ENCODE measurements at regions not wholly inside any gene's neighbourhood (a gene's known extent, or its start where the extent isn't known, plus 50 kb on each side); places are given as distances from the start of the nearest gene placed in this dataset.

DNA sequence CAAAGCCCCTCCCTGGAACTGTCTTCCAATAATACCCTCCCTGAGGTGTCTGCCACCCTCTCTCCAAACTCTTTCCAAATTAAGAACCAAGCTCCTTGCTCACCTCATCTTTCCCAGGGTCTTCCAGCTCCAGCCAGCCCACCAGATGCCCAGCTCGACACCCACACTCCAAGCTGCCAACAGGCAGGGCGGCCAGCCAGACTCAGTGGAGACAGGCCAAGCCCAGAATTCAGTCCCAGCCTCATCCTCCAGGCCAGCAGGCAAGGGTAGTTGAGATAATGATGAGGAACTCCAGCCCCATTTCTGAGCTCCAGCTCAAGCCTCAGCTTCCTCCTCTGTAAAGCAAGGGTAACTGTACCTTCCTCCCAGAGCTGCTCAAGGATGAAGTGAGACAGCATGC, 132.9 kb downstream of the CHST1 start:
- no peak overlapping the region for H3K14ac ChIP-seq (ENCODE audit: low read length)
- H2BK15ac ChIP-seq (ENCODE audit: low read length), result no peak overlapping the region
- peak overlapping the region; percentile 1 for H2AK5ac ChIP-seq (ENCODE audit: low read depth, low read length)
- no peak for DNase-seq (ENCODE audit: low spot score)
- H2BK5ac ChIP-seq (ENCODE audit: low read length), result peak overlapping the region; percentile 6
- H3K9ac ChIP-seq (ENCODE audit: low read depth, low read length, poor library complexity), result no peak overlapping the region
- H3K36me3 ChIP-seq (replicated peaks in 1 of 2; ENCODE audit: control insufficient read depth in 2 of 2, insufficient read depth in 2 of 2, low read length in 2 of 2), result no peaks in the 10 kb centered on the region
- no peak overlapping the region for H2BK120ac ChIP-seq (ENCODE audit: low read depth, low read length)
- H3K4me2 ChIP-seq (ENCODE audit: insufficient read depth, low read length, poor library complexity, severe bottlenecking), result no peak overlapping the region
- H4K91ac ChIP-seq (ENCODE audit: low read depth, low read length, poor library complexity), result no peak overlapping the region
- H2AFZ ChIP-seq (ENCODE audit: low read length), result no peak overlapping the region
- no peak overlapping the region for H3K4me3 ChIP-seq (ENCODE audit: low read length in 2 of 2)
- no CpG with 5 or more reads among the region's 2 CpGs for WGBS, 2 donors (ENCODE audit: extremely low coverage in 2 of 2, insufficient read length in 2 of 2, insufficient replicate concordance in 1 of 2)
- no peaks in the 10 kb centered on the region for H3K9me3 ChIP-seq (replicated peaks in 1 of 2; ENCODE audit: control insufficient read depth in 2 of 2, insufficient read depth in 1 of 2, low read depth in 1 of 2, low read length in 2 of 2)
- H3K27me3 ChIP-seq (ENCODE audit: control insufficient read depth in 3 of 3, insufficient read depth in 3 of 3, low read depth in 1 of 3, low read length in 3 of 3), result peaks cover 0 to 5% (median 0%) of the 10 kb centered on the region in 3 experiments
- no peak overlapping the region for H3K23ac ChIP-seq (ENCODE audit: low read depth, low read length, poor library complexity)
- no peak overlapping the region for H3K4ac ChIP-seq (ENCODE audit: low read length)
- H4K8ac ChIP-seq (ENCODE audit: low read depth, low read length), result no peak overlapping the region
- H3K18ac ChIP-seq (ENCODE audit: low read length), result peak overlapping the region; percentile 8
- H2BK12ac ChIP-seq (ENCODE audit: low read length), result no peak overlapping the region
- H3K4me1 ChIP-seq (ENCODE audit: control insufficient read depth in 2 of 2, insufficient read depth in 1 of 2, low read depth in 1 of 2, low read length in 2 of 2), result peaks cover 0 to 1% of the 10 kb centered on the region in 2 donors
- H3K27ac ChIP-seq (replicated peaks; ENCODE audit: low read length), result no peak overlapping the region
- H3K79me1 ChIP-seq (ENCODE audit: low read depth, low read length), result no peaks in the 10 kb centered on the region

DNA sequence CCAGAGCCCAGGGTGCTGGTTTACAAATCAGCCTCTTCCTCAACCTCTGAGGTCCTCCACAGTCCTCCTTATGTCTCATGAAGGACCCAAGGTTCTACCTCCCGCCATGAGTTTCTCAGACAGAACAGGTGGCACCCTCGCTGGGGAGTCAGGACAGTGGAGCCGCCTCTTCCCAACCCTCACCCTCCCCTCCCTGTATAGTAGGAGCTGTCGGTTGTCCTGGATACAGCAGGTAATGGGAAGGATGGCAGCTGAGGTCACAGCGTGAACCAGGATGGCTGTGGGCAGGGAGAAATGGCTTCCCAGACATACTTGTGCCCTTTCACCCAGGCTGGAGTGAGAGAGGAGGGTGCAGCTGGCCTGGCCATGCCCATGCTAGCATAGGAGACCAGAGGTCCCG, 134.6 kb downstream of the CHST1 start:
- peak overlapping the region; percentile 39 for H3K9ac ChIP-seq (ENCODE audit: low read depth, low read length, poor library complexity)
- H3K27ac ChIP-seq (replicated peaks; ENCODE audit: low read length), result no peak overlapping the region
- H2BK5ac ChIP-seq (ENCODE audit: low read length), result no peak overlapping the region
- no CpG with 5 or more reads among the region's 6 CpGs for WGBS, 2 donors (ENCODE audit: extremely low coverage in 2 of 2, insufficient read length in 2 of 2, insufficient replicate concordance in 1 of 2)
- no peak overlapping the region for H2BK15ac ChIP-seq (ENCODE audit: low read length)
- no peaks in the 10 kb centered on the region for H3K9me3 ChIP-seq (replicated peaks in 1 of 2; ENCODE audit: control insufficient read depth in 2 of 2, insufficient read depth in 1 of 2, low read depth in 1 of 2, low read length in 2 of 2)
- no peak overlapping the region for H2AFZ ChIP-seq (ENCODE audit: low read length)
- H3K14ac ChIP-seq (ENCODE audit: low read length), result no peak overlapping the region
- H3K4me3 ChIP-seq (ENCODE audit: low read length in 2 of 2), result no peak overlapping the region
- peak overlapping the region; percentile 38 for H3K23ac ChIP-seq (ENCODE audit: low read depth, low read length, poor library complexity)
- H2AK5ac ChIP-seq (ENCODE audit: low read depth, low read length), result no peak overlapping the region
- H3K4me2 ChIP-seq (ENCODE audit: insufficient read depth, low read length, poor library complexity, severe bottlenecking), result no peak overlapping the region
- no peak overlapping the region for H4K91ac ChIP-seq (ENCODE audit: low read depth, low read length, poor library complexity)
- no peaks in the 10 kb centered on the region for H3K79me1 ChIP-seq (ENCODE audit: low read depth, low read length)
- no peak overlapping the region for H2BK12ac ChIP-seq (ENCODE audit: low read length)
- H2BK120ac ChIP-seq (ENCODE audit: low read depth, low read length), result no peak overlapping the region
- peaks cover 0 to 3% (median 0%) of the 10 kb centered on the region in 3 experiments for H3K27me3 ChIP-seq (ENCODE audit: control insufficient read depth in 3 of 3, insufficient read depth in 3 of 3, low read depth in 1 of 3, low read length in 3 of 3)
- peaks cover 0 to 1% of the 10 kb centered on the region in 2 donors for H3K4me1 ChIP-seq (ENCODE audit: control insufficient read depth in 2 of 2, insufficient read depth in 1 of 2, low read depth in 1 of 2, low read length in 2 of 2)
- H3K36me3 ChIP-seq (replicated peaks in 1 of 2; ENCODE audit: control insufficient read depth in 2 of 2, insufficient read depth in 2 of 2, low read length in 2 of 2), result no peaks in the 10 kb centered on the region
- H4K8ac ChIP-seq (ENCODE audit: low read depth, low read length), result no peak overlapping the region
- no peak overlapping the region for H3K4ac ChIP-seq (ENCODE audit: low read length)
- no peak for DNase-seq (ENCODE audit: low spot score)
- H3K18ac ChIP-seq (ENCODE audit: low read length), result peak overlapping the region; percentile 33

DNA sequence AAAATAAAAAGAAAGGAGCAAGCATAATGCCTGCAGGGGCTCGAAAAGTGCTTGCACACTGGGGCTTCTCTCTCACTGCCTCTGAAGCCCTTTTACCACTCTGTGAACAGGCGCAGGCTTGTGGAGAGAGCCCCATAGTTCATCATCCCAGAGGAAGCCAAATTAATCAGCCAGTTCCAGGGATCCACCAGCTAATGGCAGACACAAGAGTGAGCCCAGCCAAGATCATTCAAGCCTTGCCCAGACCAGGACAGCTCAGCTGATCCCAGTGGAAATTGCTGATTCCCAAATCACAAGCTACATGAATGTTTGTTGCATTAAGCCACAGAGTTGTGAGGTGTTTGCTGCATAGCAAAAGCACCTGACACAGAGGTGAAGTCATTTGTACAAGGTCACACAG, 135.3 kb downstream of the CHST1 start:
- no peak overlapping the region for H3K4me3 ChIP-seq (ENCODE audit: low read length in 2 of 2)
- H3K4ac ChIP-seq (ENCODE audit: low read length), result no peak overlapping the region
- no peak overlapping the region for H3K18ac ChIP-seq (ENCODE audit: low read length)
- H4K91ac ChIP-seq (ENCODE audit: low read depth, low read length, poor library complexity), result no peak overlapping the region
- H3K9ac ChIP-seq (ENCODE audit: low read depth, low read length, poor library complexity), result no peak overlapping the region
- H4K8ac ChIP-seq (ENCODE audit: low read depth, low read length), result no peak overlapping the region
- no peaks in the 10 kb centered on the region for H3K79me1 ChIP-seq (ENCODE audit: low read depth, low read length)
- H3K14ac ChIP-seq (ENCODE audit: low read length), result no peak overlapping the region
- WGBS, 2 donors (ENCODE audit: extremely low coverage in 2 of 2, insufficient read length in 2 of 2, insufficient replicate concordance in 1 of 2), result no CpG with 5 or more reads among the region's 2 CpGs
- no peak overlapping the region for H2BK5ac ChIP-seq (ENCODE audit: low read length)
- H3K27ac ChIP-seq (replicated peaks; ENCODE audit: low read length), result no peak overlapping the region
- no peak for DNase-seq (ENCODE audit: low spot score)
- H2BK120ac ChIP-seq (ENCODE audit: low read depth, low read length), result no peak overlapping the region
- H3K4me2 ChIP-seq (ENCODE audit: insufficient read depth, low read length, poor library complexity, severe bottlenecking), result no peak overlapping the region
- no peak overlapping the region for H2BK12ac ChIP-seq (ENCODE audit: low read length)
- H2AK5ac ChIP-seq (ENCODE audit: low read depth, low read length), result no peak overlapping the region
- H3K9me3 ChIP-seq (replicated peaks in 1 of 2; ENCODE audit: control insufficient read depth in 2 of 2, insufficient read depth in 1 of 2, low read depth in 1 of 2, low read length in 2 of 2), result no peaks in the 10 kb centered on the region
- H3K4me1 ChIP-seq (ENCODE audit: control insufficient read depth in 2 of 2, insufficient read depth in 1 of 2, low read depth in 1 of 2, low read length in 2 of 2), result peaks cover 0 to 1% of the 10 kb centered on the region in 2 donors
- no peak overlapping the region for H3K23ac ChIP-seq (ENCODE audit: low read depth, low read length, poor library complexity)
- no peak overlapping the region for H2BK15ac ChIP-seq (ENCODE audit: low read length)
- H3K27me3 ChIP-seq (ENCODE audit: control insufficient read depth in 3 of 3, insufficient read depth in 3 of 3, low read depth in 1 of 3, low read length in 3 of 3), result peaks cover 0 to 3% (median 0%) of the 10 kb centered on the region in 3 experiments
- no peaks in the 10 kb centered on the region for H3K36me3 ChIP-seq (replicated peaks in 1 of 2; ENCODE audit: control insufficient read depth in 2 of 2, insufficient read depth in 2 of 2, low read length in 2 of 2)
- no peak overlapping the region for H2AFZ ChIP-seq (ENCODE audit: low read length)

DNA sequence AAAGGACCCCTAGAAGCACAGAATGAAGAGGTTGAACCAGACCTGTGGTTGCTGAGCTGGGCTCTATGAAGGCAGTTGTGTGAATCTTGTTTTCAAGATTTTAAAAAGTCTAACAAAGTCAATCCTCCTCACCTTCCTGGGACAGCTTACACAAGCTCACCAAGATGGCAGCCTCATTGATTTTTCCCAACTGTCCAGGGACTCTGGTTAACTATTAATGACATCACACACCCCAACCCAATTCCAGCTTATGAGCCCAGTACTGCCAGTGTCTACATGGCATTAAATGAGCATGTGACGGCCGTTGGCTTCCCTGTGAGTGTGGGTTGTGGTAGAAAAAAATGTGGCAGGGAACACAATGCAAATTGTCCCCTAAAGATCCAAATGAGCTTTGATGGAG, 137.0 kb downstream of the CHST1 start:
- Histone ChIP-seq H3K4me3 (ENCODE audit: low read length in 2 of 2) (no peak overlapping the region), H4K91ac (ENCODE audit: low read depth, low read length, poor library complexity) (no peak overlapping the region), H3K4me1 (ENCODE audit: control insufficient read depth in 2 of 2, insufficient read depth in 1 of 2, low read depth in 1 of 2, low read length in 2 of 2) (no peaks in the 10 kb centered on the region), H3K23ac (ENCODE audit: low read depth, low read length, poor library complexity) (no peak overlapping the region), H2AK5ac (ENCODE audit: low read depth, low read length) (no peak overlapping the region), H3K79me1 (ENCODE audit: low read depth, low read length) (no peaks in the 10 kb centered on the region), H3K4me2 (ENCODE audit: insufficient read depth, low read length, poor library complexity, severe bottlenecking) (no peak overlapping the region), H3K9ac (ENCODE audit: low read depth, low read length, poor library complexity) (no peak overlapping the region), H3K4ac (ENCODE audit: low read length) (no peak overlapping the region), H2AFZ (ENCODE audit: low read length) (no peak overlapping the region), H2BK5ac (ENCODE audit: low read length) (no peak overlapping the region), H3K18ac (ENCODE audit: low read length) (no peak overlapping the region), H3K27ac (replicated peaks; ENCODE audit: low read length) (no peak overlapping the region), H3K36me3 (replicated peaks in 1 of 2; ENCODE audit: control insufficient read depth in 2 of 2, insufficient read depth in 2 of 2, low read length in 2 of 2) (no peaks in the 10 kb centered on the region), H3K9me3 (replicated peaks in 1 of 2; ENCODE audit: control insufficient read depth in 2 of 2, insufficient read depth in 1 of 2, low read depth in 1 of 2, low read length in 2 of 2) (no peaks in the 10 kb centered on the region), H2BK120ac (ENCODE audit: low read depth, low read length) (no peak overlapping the region), H2BK15ac (ENCODE audit: low read length) (no peak overlapping the region), H3K27me3 (ENCODE audit: control insufficient read depth in 3 of 3, insufficient read depth in 3 of 3, low read depth in 1 of 3, low read length in 3 of 3) (peaks cover 0 to 3% (median 0%) of the 10 kb centered on the region in 3 experiments), H3K14ac (ENCODE audit: low read length) (no peak overlapping the region), H4K8ac (ENCODE audit: low read depth, low read length) (no peak overlapping the region), H2BK12ac (ENCODE audit: low read length) (no peak overlapping the region)
- DNase-seq (ENCODE audit: low spot score), result no peak
- no CpG with 5 or more reads among the region's 2 CpGs for WGBS, 2 donors (ENCODE audit: extremely low coverage in 2 of 2, insufficient read length in 2 of 2, insufficient replicate concordance in 1 of 2)

All from neuronal stem cell (in vitro differentiated cells).